GM12878 (cell line): ENCODE measurements at regions not wholly inside any gene's neighbourhood (a gene's known extent, or its start where the extent isn't known, plus 50 kb on each side); places are given as distances from the start of the nearest gene placed in this dataset.

ENCODE experiments used
- ATAC-seq: fragments of 200-7000 bp; cut with Tn5 transposase; 3 replicates; pipeline ENCODE4 v1.9.1; 2020; ENCODE audit warnings: mild to moderate bottlenecking, moderate library complexity
- BruUV-seq: library from RNA; stranded (reverse); fragments of 400-500 nt; replicated peaks from 2 replicates; lab custom pipeline; 2021; lab: Mats Ljungman, UMichigan
- CTCF ChIA-PET: fragments of 300-600 bp; sonication (Branson Sonifier 250); formaldehyde crosslinking; extraction: SDS; loops from one replicate; lab custom pipeline; 2021; ENCODE audit warnings: inconsistent platforms; lab: Yijun Ruan, JAX
- POLR2A ChIA-PET: fragments of 350-600 bp; formaldehyde crosslinking; extraction: SDS; loops from one replicate; lab custom pipeline; 2021; ENCODE audit warnings: inconsistent platforms; lab: Charles Lee
- RAD21 ChIA-PET: fragments of 300-600 bp; sonication (Branson Sonifier 250); formaldehyde crosslinking; loops from one replicate; lab custom pipeline; 2023; ENCODE audit warnings: antibody characterized with exemption; ENCODE audit not compliant: unreplicated experiment; lab: Charles Lee
- SMC1A ChIA-PET: fragments of 300-600 bp; sonication (Branson Sonifier 250); formaldehyde crosslinking; loops from one replicate; lab custom pipeline; 2023; ENCODE audit not compliant: unreplicated experiment, uncharacterized antibody; lab: Charles Lee
- DNase-seq: peaks from one replicate; pipeline ENCODE4 v3.0.0-alpha.2; 2011; ENCODE audit warnings: low read depth, low spot score
- FAIRE-seq: peaks from 3 replicates; lab custom pipeline; 2011; peaks lifted over from hg19 to GRCh38; lab: Jason Lieb, UNC
- H2AFZ ChIP-seq: 2 replicates; pipeline ENCODE4 v1.6.0; 2011; ENCODE audit warnings: low read depth, low read length, control low read depth; ENCODE audit not compliant: control insufficient read depth
- H3K27ac ChIP-seq: 2 replicates; pipeline ENCODE4 v1.5.1; 2011; ENCODE audit warnings: control low read depth; ENCODE audit not compliant: control insufficient read depth, insufficient read depth
- H3K27me3 ChIP-seq, 2 experiments: replicated peaks in 1 of 2; 2 replicates each; pipeline versions ENCODE4 v1.6.0 to v1.6.1; 2011; ENCODE audit warnings: low read length in 1 of 2; ENCODE audit not compliant: control insufficient read depth in 2 of 2, insufficient read depth in 2 of 2
- H3K36me3 ChIP-seq, 2 experiments: 2 replicates each; pipeline ENCODE4 v1.5.1; 2011; ENCODE audit warnings: low read length in 1 of 2; ENCODE audit not compliant: control insufficient read depth in 2 of 2, insufficient read depth in 2 of 2
- H3K4me1 ChIP-seq: 2 replicates; pipeline ENCODE4 v1.6.1; 2011; ENCODE audit warnings: mild to moderate bottlenecking, low read length, moderate library complexity, mixed read lengths; ENCODE audit not compliant: control insufficient read depth, insufficient read depth
- H3K4me2 ChIP-seq: 2 replicates; pipeline ENCODE4 v1.6.0; 2011; ENCODE audit warnings: control low read depth; ENCODE audit not compliant: control insufficient read depth, insufficient read depth
- H3K4me3 ChIP-seq: fragments of 200-600 bp; sonication (generic); 2 replicates; pipeline ENCODE4 v1.5.1; 2016
- H3K79me2 ChIP-seq: 2 replicates; pipeline ENCODE4 v1.6.0; 2011; ENCODE audit warnings: low read length; ENCODE audit not compliant: control insufficient read depth, insufficient read depth
- H3K9ac ChIP-seq: 2 replicates; pipeline ENCODE4 v1.8.0; 2011; ENCODE audit warnings: low read length, control low read depth, mixed read lengths; ENCODE audit not compliant: control insufficient read depth, insufficient read depth
- H3K9me3 ChIP-seq: replicated peaks from 3 replicates; pipeline ENCODE4 v1.5.1; 2011; ENCODE audit warnings: mild to moderate bottlenecking, low read length; ENCODE audit not compliant: control insufficient read depth, insufficient read depth
- H4K20me1 ChIP-seq: 2 replicates; pipeline ENCODE4 v1.6.0; 2011; ENCODE audit not compliant: control insufficient read depth, insufficient read depth
- EED ChIP-seq: sonication (generic); IDR thresholded peaks from 2 replicates; pipeline ENCODE4 v1.6.1; 2016; ENCODE audit warnings: antibody characterized with exemption, low read depth
- HDGF ChIP-seq: fragments of 450-650 bp; IDR thresholded peaks from 2 replicates; pipeline ENCODE4 v1.6.1; 2016; ENCODE audit warnings: antibody characterized with exemption
- IKZF2 ChIP-seq, 2 experiments: fragments of 450-650 bp; IDR thresholded peaks; 2 replicates each; pipeline ENCODE4 v1.6.1; 2017; ENCODE audit warnings: mild to moderate bottlenecking in 2 of 2, moderate library complexity in 2 of 2
- KLF5 ChIP-seq: fragments of 450-650 bp; IDR thresholded peaks from 2 replicates; pipeline ENCODE4 v1.6.1; 2014; ENCODE audit warnings: mild to moderate bottlenecking; ENCODE audit not compliant: partially characterized antibody
- MTA2 ChIP-seq: fragments of 450-650 bp; IDR thresholded peaks from 2 replicates; pipeline ENCODE4 v1.6.1; 2016; ENCODE audit warnings: low read depth, mild to moderate bottlenecking, moderate library complexity
- NFIC ChIP-seq: IDR thresholded peaks from 2 replicates; pipeline ENCODE4 v1.6.1; 2012; ENCODE audit warnings: low read depth, mild to moderate bottlenecking, inconsistent platforms, low read length, moderate library complexity
- NR2C1 ChIP-seq: fragments of 450-650 bp; IDR thresholded peaks from 2 replicates; pipeline ENCODE4 v1.6.1; 2017; ENCODE audit warnings: antibody characterized with exemption, mild to moderate bottlenecking, moderate library complexity
- SREBF1 ChIP-seq: IDR thresholded peaks from 2 replicates; pipeline ENCODE4 v1.6.1; 2012; ENCODE audit warnings: mild to moderate bottlenecking, low read length
- SUPT20H ChIP-seq: IDR thresholded peaks from 2 replicates; pipeline ENCODE4 v1.6.1; 2011; ENCODE audit warnings: low read depth, mild to moderate bottlenecking, low read length, moderate library complexity, borderline replicate concordance; ENCODE audit not compliant: control insufficient read depth
- ZBED1 ChIP-seq: IDR thresholded peaks from 2 replicates; pipeline ENCODE4 v1.6.1; 2016; ENCODE audit warnings: borderline replicate concordance
- WGBS: methylation state at CpG from one replicate; pipeline ENCODE4 v1.1.6; 2016; ENCODE audit warnings: low lambda C conversion rate; ENCODE audit not compliant: insufficient replicate concordance, insufficient coverage; ENCODE audit errors: missing lambda C conversion rate; 5-methylcytosine and 5-hydroxymethylcytosine counted together
- in situ Hi-C: fragments of 300-500 bp; cut with MboI; formaldehyde crosslinking; loops from 9 replicates; pipeline ENCODE4 v1.14.3; 2018; ENCODE audit warnings: mixed read lengths
- intact Hi-C: fragments of 100-400 bp; cut with micrococcal nuclease; formaldehyde crosslinking; loops from one replicate; pipeline ENCODE4 v1.14.2; 2022; ENCODE audit not compliant: unreplicated experiment
- TF ChIP-seq, protein P1 (sequence below): fragments of 450-650 bp; IDR thresholded peaks from 2 replicates; pipeline ENCODE4 v1.6.1; 2016; ENCODE audit warnings: mild to moderate bottlenecking
- TF ChIP-seq, protein P2 (sequence below): fragments of 450-650 bp; IDR thresholded peaks from 2 replicates; pipeline ENCODE4 v1.6.1; 2017; ENCODE audit warnings: borderline replicate concordance
- TF ChIP-seq, protein P3 (sequence below), 3 experiments: IDR thresholded peaks in 2 of 3; conservative IDR thresholded peaks in 1 of 3; 2 replicates each; pipeline ENCODE4 v1.5.1; 2011; ENCODE audit warnings: low read depth in 3 of 3, low read length in 3 of 3, mild to moderate bottlenecking in 3 of 3, control low read depth in 2 of 3, moderate library complexity in 2 of 3, inconsistent platforms in 1 of 3, mixed read lengths in 1 of 3; ENCODE audit not compliant: control insufficient read depth in 2 of 3, insufficient read depth in 1 of 3; ENCODE audit errors: extremely low read depth in 1 of 3
- TF ChIP-seq, protein P4 (sequence below): fragments of 450-650 bp; IDR thresholded peaks from 2 replicates; pipeline ENCODE4 v1.6.1; 2017; ENCODE audit warnings: mild to moderate bottlenecking, moderate library complexity

DNA sequence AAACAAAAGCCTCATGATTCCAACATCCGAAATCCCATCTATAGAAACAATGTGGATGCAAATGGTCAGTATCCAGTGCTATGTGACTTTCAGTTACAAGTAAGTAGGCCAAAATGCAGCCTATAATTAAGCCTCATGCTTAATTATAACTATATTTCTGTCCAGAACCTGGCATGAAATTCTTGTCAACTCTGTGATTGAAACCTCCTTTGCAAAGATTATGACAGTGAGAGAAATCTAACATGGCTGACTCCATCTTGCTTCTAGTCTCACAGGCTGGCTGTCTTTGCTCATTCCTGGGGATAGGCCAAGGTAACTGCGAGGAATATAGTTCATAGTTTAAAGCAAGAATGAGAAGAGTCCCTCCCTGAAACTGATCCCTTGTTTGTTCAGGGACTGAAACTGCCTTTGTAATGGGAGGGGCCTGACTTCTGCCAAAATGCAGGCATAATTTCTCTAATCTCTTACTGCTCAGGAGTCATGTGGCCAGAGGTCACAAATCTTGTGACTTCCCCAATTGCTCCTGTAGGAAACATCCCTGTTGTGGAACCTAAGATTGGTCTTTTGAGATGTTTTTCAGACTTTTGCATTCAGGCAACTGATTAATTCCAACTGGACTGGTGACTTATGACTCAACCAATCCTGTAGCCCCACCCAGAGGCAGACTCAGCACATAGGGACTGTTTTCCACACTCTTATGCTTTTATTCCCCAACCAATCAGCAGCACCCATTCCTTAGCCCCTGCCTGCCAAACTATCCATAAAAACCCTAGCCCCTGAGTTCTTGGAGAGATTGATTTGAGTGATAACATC lies 84.5 kb upstream of the TLK1 start:
- H2AFZ ChIP-seq, result no peak overlapping the region
- H3K4me3 ChIP-seq, result no peak overlapping the region
- H3K9me3 ChIP-seq, result peaks cover 10% of the 10 kb centered on the region; the same call in 2 of the 3 replicates
- intact Hi-C loops, result loop anchor here (5.0 kb wide), 2 partner anchors 72 to 172 kb away; no protein-coding TSS in a partner anchor
- RAD21 ChIA-PET, result no interaction called here
- no peaks in the 10 kb centered on the region for H4K20me1 ChIP-seq
- FAIRE-seq, result no peak
- no peak overlapping the region for H3K27ac ChIP-seq
- no peak overlapping the region for H3K9ac ChIP-seq
- DNase-seq, result no peak
- no TSS peak for BruUV-seq
- CTCF ChIA-PET, result interaction anchor here (1.0 to 1.4 kb wide), 3 partner anchors 14 to 31 kb away, joined by 3 to 4 read pairs (median 3); no protein-coding TSS in a partner anchor
- 100% methylated on average over 2 of the region's 2 CpGs for WGBS
- H3K36me3 ChIP-seq, result no peaks in the 10 kb centered on the region
- no peak for ATAC-seq
- SMC1A ChIA-PET, result interaction anchor here (0.7 to 6.8 kb wide), 6 partner anchors 9 to 272 kb away, joined by 3 to 71 read pairs (median 6); no protein-coding TSS in a partner anchor
- H3K27me3 ChIP-seq, result no peaks in the 10 kb centered on the region
- H3K4me1 ChIP-seq, result peaks cover 24% of the 10 kb centered on the region
- POLR2A ChIA-PET, result interaction anchor here (1.2 kb wide), 1 partner anchor 74 kb away, joined by 4 read pairs; no protein-coding TSS in a partner anchor
- no peak overlapping the region for H3K4me2 ChIP-seq
- no peaks in the 10 kb centered on the region for H3K79me2 ChIP-seq
- in situ Hi-C loops, result no loop called here
- TF ChIP-seq SREBF1 (no peak), EED (no peak), MTA2 (no peak), ZBED1 (no peak), SUPT20H (no peak), NFIC (no peak), IKZF2 (IDR thresholded peaks at IDR 0.05) (no peak), NR2C1 (no peak), KLF5 (no peak), HDGF (no peak)
- TF ChIP-seq, protein P1, sequence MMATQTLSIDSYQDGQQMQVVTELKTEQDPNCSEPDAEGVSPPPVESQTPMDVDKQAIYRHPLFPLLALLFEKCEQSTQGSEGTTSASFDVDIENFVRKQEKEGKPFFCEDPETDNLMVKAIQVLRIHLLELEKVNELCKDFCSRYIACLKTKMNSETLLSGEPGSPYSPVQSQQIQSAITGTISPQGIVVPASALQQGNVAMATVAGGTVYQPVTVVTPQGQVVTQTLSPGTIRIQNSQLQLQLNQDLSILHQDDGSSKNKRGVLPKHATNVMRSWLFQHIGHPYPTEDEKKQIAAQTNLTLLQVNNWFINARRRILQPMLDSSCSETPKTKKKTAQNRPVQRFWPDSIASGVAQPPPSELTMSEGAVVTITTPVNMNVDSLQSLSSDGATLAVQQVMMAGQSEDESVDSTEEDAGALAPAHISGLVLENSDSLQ, result no peak
- TF ChIP-seq, protein P2, sequence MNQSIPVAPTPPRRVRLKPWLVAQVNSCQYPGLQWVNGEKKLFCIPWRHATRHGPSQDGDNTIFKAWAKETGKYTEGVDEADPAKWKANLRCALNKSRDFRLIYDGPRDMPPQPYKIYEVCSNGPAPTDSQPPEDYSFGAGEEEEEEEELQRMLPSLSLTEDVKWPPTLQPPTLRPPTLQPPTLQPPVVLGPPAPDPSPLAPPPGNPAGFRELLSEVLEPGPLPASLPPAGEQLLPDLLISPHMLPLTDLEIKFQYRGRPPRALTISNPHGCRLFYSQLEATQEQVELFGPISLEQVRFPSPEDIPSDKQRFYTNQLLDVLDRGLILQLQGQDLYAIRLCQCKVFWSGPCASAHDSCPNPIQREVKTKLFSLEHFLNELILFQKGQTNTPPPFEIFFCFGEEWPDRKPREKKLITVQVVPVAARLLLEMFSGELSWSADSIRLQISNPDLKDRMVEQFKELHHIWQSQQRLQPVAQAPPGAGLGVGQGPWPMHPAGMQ, result no peak
- TF ChIP-seq, protein P3, sequence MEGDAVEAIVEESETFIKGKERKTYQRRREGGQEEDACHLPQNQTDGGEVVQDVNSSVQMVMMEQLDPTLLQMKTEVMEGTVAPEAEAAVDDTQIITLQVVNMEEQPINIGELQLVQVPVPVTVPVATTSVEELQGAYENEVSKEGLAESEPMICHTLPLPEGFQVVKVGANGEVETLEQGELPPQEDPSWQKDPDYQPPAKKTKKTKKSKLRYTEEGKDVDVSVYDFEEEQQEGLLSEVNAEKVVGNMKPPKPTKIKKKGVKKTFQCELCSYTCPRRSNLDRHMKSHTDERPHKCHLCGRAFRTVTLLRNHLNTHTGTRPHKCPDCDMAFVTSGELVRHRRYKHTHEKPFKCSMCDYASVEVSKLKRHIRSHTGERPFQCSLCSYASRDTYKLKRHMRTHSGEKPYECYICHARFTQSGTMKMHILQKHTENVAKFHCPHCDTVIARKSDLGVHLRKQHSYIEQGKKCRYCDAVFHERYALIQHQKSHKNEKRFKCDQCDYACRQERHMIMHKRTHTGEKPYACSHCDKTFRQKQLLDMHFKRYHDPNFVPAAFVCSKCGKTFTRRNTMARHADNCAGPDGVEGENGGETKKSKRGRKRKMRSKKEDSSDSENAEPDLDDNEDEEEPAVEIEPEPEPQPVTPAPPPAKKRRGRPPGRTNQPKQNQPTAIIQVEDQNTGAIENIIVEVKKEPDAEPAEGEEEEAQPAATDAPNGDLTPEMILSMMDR (IDR thresholded peaks at IDR 0.05 in 2 of 3, conservative IDR thresholded peaks at IDR 0.05 in 1 of 3; ENCODE audit: control insufficient read depth in 2 of 3, extremely low read depth in 1 of 3, insufficient read depth in 1 of 3, low read depth in 3 of 3, low read length in 3 of 3), result no peak
- TF ChIP-seq, protein P4, sequence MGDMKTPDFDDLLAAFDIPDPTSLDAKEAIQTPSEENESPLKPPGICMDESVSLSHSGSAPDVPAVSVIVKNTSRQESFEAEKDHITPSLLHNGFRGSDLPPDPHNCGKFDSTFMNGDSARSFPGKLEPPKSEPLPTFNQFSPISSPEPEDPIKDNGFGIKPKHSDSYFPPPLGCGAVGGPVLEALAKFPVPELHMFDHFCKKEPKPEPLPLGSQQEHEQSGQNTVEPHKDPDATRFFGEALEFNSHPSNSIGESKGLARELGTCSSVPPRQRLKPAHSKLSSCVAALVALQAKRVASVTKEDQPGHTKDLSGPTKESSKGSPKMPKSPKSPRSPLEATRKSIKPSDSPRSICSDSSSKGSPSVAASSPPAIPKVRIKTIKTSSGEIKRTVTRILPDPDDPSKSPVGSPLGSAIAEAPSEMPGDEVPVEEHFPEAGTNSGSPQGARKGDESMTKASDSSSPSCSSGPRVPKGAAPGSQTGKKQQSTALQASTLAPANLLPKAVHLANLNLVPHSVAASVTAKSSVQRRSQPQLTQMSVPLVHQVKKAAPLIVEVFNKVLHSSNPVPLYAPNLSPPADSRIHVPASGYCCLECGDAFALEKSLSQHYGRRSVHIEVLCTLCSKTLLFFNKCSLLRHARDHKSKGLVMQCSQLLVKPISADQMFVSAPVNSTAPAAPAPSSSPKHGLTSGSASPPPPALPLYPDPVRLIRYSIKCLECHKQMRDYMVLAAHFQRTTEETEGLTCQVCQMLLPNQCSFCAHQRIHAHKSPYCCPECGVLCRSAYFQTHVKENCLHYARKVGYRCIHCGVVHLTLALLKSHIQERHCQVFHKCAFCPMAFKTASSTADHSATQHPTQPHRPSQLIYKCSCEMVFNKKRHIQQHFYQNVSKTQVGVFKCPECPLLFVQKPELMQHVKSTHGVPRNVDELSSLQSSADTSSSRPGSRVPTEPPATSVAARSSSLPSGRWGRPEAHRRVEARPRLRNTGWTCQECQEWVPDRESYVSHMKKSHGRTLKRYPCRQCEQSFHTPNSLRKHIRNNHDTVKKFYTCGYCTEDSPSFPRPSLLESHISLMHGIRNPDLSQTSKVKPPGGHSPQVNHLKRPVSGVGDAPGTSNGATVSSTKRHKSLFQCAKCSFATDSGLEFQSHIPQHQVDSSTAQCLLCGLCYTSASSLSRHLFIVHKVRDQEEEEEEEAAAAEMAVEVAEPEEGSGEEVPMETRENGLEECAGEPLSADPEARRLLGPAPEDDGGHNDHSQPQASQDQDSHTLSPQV, result no peak
